ENCODE measurements at regions not wholly inside any gene's neighbourhood (a gene's known extent, or its start where the extent isn't known, plus 50 kb on each side); places are given as distances from the start of the nearest gene placed in this dataset.

DNA sequence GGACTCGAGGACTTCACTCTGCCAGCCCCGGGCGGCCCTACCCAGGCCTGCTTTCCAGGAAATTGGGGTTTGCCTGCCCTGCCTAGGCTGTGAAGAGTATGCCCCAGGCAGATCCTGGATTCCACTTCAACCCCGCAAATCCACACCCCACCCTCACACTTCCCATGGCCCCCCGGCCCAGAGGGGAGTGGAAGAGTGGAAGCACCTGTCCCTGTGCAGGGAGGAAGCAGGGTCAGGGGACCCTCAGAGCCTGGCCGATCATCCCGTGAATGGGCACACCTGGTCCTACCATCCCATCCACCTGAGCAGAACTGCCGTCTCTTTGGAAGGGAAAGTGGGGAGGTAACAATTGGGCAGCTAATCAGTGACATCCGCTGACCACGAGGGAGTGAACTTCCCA, 245.2 kb downstream of the EIPR1 start:
- TF ChIP-seq, protein P1, sequence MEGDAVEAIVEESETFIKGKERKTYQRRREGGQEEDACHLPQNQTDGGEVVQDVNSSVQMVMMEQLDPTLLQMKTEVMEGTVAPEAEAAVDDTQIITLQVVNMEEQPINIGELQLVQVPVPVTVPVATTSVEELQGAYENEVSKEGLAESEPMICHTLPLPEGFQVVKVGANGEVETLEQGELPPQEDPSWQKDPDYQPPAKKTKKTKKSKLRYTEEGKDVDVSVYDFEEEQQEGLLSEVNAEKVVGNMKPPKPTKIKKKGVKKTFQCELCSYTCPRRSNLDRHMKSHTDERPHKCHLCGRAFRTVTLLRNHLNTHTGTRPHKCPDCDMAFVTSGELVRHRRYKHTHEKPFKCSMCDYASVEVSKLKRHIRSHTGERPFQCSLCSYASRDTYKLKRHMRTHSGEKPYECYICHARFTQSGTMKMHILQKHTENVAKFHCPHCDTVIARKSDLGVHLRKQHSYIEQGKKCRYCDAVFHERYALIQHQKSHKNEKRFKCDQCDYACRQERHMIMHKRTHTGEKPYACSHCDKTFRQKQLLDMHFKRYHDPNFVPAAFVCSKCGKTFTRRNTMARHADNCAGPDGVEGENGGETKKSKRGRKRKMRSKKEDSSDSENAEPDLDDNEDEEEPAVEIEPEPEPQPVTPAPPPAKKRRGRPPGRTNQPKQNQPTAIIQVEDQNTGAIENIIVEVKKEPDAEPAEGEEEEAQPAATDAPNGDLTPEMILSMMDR (IDR thresholded peaks at IDR 0.05) = no peak
- no peak for DNase-seq (ENCODE audit: low spot score in 2 of 2)
- Histone ChIP-seq H3K36me3 (no peaks in the 10 kb centered on the region), H3K27ac (no peak overlapping the region), H3K4me3 (no peak overlapping the region), H3K4me1 (no peaks in the 10 kb centered on the region), H3K9me3 (no peaks in the 10 kb centered on the region), H3K27me3 (no peaks in the 10 kb centered on the region)
- intact Hi-C loops (cut with DNase I) = no loop called here

DNA sequence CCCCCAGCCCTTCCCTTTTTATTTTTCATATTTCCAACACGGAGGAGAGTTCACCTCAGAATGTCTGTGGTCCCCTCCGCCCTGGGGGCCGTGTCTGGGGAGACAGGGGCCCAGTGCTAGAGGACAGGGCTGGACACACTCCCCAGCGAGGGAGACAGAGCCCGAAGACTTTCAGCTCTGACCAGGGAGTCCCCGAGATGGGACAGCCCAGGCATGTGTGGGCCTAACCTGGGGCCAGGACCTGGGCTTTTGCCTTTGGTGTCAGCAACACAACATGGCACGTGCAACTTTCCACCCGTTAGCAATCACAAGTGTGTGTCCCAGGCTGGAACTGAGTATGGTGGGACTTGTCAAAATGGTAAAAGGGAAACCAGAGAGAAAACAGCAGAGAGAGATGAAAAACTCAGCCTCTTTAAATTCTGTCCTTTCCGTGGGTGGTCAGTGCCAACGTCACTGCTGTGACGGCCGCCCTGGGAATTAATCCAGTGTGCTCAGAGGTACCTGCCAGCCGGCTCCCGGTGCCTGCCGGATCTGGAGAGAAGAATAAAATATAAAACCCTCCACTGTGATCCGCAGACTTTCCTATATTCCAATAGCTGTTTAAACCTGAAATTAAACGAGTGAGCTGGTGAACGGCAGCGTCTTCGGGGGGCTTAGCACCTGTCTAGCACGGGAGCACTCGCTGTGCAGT, 245.8 kb downstream of the EIPR1 start:
- Histone ChIP-seq H3K9me3 (no peaks in the 10 kb centered on the region), H3K36me3 (no peaks in the 10 kb centered on the region), H3K27me3 (no peaks in the 10 kb centered on the region), H3K4me3 (no peak overlapping the region), H3K4me1 (no peaks in the 10 kb centered on the region), H3K27ac (no peak overlapping the region)
- DNase-seq (ENCODE audit: low spot score in 2 of 2) = no peak
- intact Hi-C loops (cut with DNase I) = no loop called here
- TF ChIP-seq, protein P1 (IDR thresholded peaks at IDR 0.05) = no peak

DNA sequence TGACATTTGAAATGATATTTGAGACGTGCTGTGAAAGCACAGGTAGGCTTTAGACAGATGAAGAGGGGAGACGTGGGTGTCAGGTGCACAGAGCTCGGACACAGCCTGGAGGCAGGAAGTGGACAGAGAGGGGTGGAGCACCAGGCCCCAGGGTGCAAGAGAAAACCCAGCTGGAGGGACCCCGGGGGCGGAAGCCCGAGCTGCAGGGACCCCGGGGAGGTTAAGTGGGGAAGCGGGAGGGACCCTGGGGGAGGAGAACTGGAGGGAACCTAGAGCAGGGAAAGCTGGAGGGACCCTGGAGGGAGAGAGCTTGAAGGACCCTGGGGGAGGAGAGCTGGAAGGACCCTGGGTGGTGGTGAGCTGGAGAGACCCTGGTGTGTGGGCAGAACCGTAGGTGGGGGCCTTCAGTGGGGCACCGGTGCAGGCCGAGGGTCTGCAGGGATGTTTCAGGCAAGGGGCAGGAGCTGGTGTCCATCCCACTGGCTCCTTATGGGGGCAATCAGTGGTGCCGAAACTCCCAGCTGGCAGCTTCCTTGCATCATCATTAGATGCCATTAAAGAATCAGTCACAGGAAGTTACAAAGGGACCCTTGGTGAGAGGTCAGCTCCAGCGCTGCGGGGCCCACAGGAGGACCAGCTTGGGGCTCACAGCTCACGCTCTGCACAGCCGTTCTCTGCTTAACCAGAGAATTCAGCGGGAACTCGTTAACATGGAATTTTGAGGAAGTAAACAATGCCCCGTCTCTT, 246.6 kb downstream of the EIPR1 start:
- H3K9me3 ChIP-seq = no peaks in the 10 kb centered on the region
- no peak overlapping the region for H3K4me3 ChIP-seq
- no peak for DNase-seq (ENCODE audit: low spot score in 2 of 2)
- H3K27me3 ChIP-seq = no peaks in the 10 kb centered on the region
- H3K4me1 ChIP-seq = no peaks in the 10 kb centered on the region
- no peak overlapping the region for H3K27ac ChIP-seq
- intact Hi-C loops (cut with DNase I) = no loop called here
- TF ChIP-seq, protein P1 (IDR thresholded peaks at IDR 0.05) = no peak
- no peaks in the 10 kb centered on the region for H3K36me3 ChIP-seq

DNA sequence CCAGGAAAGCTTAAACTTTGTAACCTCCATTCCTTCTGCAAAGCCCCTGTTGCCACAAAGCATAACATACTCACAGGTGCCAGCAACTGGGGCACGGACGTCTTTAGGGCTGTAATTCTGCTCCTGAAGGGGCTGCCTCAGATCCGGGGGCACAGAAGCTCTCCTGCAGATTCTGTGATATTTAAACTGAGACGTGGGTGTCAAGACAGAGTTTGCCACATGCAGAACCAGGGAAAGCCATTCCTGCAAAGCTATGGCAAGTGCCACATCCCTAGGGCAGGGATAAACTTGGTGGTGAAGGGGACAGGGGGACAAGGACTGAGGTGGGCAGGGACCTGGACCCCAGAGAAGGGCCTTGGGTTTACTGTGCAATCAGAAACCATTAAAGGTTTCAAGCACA, 247.2 kb downstream of the EIPR1 start:
- H3K27ac ChIP-seq = no peak overlapping the region
- intact Hi-C loops (cut with DNase I) = no loop called here
- H3K36me3 ChIP-seq = no peaks in the 10 kb centered on the region
- no peaks in the 10 kb centered on the region for H3K27me3 ChIP-seq
- TF ChIP-seq, protein P1 (IDR thresholded peaks at IDR 0.05) = no peak
- H3K4me3 ChIP-seq = no peak overlapping the region
- DNase-seq (ENCODE audit: low spot score in 2 of 2) = no peak
- no peaks in the 10 kb centered on the region for H3K4me1 ChIP-seq
- H3K9me3 ChIP-seq = no peaks in the 10 kb centered on the region

DNA sequence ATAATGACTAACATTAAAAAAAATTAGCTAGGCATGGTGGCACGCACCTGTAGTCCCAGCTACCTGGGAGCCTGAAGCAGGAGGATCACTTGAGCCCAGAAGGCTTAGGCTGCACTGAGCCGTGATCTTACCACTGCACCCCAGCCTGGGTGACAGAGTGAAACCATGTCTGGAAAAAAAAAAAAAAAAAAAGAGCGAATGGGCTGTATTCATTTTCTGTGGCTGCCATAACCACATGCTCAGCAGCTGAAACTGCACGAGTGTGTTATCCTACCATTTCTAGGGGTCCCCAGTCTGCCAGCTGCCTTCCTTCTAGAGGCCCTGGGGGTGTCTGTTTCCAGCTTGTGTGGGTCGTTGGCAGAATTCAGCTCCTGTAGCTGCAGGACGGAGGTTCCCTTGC, 247.8 kb downstream of the EIPR1 start:
- no peaks in the 10 kb centered on the region for H3K9me3 ChIP-seq
- no peak overlapping the region for H3K27ac ChIP-seq
- intact Hi-C loops (cut with DNase I) = no loop called here
- H3K4me3 ChIP-seq = no peak overlapping the region
- H3K36me3 ChIP-seq = no peaks in the 10 kb centered on the region
- no peaks in the 10 kb centered on the region for H3K27me3 ChIP-seq
- DNase-seq (ENCODE audit: low spot score in 2 of 2) = no peak
- TF ChIP-seq, protein P1 (IDR thresholded peaks at IDR 0.05) = no peak
- H3K4me1 ChIP-seq = no peaks in the 10 kb centered on the region
